ENCODE measurements at regions not wholly inside any gene's neighbourhood (a gene's known extent, or its start where the extent isn't known, plus 50 kb on each side); places are given as distances from the start of the nearest gene placed in this dataset.

DNA sequence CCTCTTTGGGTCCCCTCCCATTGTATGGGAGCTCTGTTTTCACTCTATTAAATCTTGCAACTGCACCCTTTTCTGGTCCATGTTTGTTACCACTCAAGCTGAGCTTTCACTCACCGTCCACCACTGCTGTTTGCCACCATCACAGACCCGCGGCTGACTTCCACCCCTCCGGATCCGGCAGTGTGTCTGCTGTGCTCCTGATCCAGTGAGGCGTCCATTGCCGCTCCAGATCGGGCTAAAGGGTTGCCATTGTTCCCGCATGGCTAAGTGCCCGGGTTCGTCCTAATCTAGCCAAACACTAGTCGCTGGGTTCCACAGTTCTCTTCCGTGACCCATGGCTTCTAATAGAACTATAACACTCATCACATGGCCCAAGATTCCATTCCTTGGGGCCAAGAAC, 157.2 kb downstream of the SEC16B start:
- ChIA-PET CTCF (interaction anchor here (1.0 to 2.0 kb wide), 3 partner anchors 8 to 12 kb away, joined by 3 to 6 read pairs (median 3); no protein-coding TSS in a partner anchor), POLR2A (no interaction called here)
- DNase-seq (ENCODE audit: low read depth): no peak

DNA sequence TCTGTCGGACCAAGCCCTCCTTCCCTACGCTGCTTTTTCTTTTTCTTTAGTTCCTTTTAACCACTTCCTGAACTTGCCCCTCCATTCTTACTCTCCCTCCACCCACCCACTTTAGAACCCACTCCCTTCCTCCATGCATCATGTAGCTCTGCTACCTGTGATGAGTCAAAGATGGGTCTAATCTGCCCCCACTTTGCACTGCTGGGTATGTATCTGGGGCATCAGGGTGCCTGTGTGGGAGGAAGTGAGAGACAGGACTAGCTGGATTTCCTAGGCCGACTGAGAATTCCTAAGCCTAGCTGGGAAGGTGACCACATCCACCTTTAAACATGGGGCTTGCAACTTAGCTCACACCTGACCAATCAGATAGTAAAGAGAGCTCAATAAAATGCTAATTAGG, 157.7 kb downstream of the SEC16B start:
- POLR2A ChIA-PET: no interaction called here
- CTCF ChIA-PET: interaction anchor here (1.0 to 2.0 kb wide), 3 partner anchors 9 to 12 kb away, joined by 3 to 6 read pairs (median 3); no protein-coding TSS in a partner anchor
- no peaks in the 10 kb centered on the region for H3K36me3 ChIP-seq (ENCODE audit: control insufficient read depth, insufficient read depth, low read length)
- no peak for DNase-seq (ENCODE audit: low read depth)
- H3K4me3 ChIP-seq (ENCODE audit: low read depth, low read length): no peak overlapping the region
- no peak for TF ChIP-seq CTCF (IDR thresholded peaks at IDR 0.05; ENCODE audit: insufficient read depth, low read depth, low read length)
- H3K27me3 ChIP-seq (ENCODE audit: control insufficient read depth, insufficient read depth, low read length): peaks cover 1% of the 10 kb centered on the region; the same call in 1 of the 2 replicates

More for the DNA sequence above, 157.2 kb downstream of the SEC16B start:
- Histone ChIP-seq H3K4me3 (ENCODE audit: low read depth, low read length) (no peak overlapping the region), H3K27me3 (ENCODE audit: control insufficient read depth, insufficient read depth, low read length) (peaks cover 1% of the 10 kb centered on the region; the same call in 1 of the 2 replicates), H3K36me3 (ENCODE audit: control insufficient read depth, insufficient read depth, low read length) (no peaks in the 10 kb centered on the region)
- TF ChIP-seq CTCF (IDR thresholded peaks at IDR 0.05; ENCODE audit: insufficient read depth, low read depth, low read length): no peak

GRCh38 chr1:177811429-177811828, 158.4 kb downstream of the SEC16B start:
- Histone ChIP-seq H3K36me3 (ENCODE audit: control insufficient read depth, insufficient read depth, low read length) (no peaks in the 10 kb centered on the region), H3K4me3 (ENCODE audit: low read depth, low read length) (no peak overlapping the region), H3K27me3 (ENCODE audit: control insufficient read depth, insufficient read depth, low read length) (peaks cover 1% of the 10 kb centered on the region; the same call in 1 of the 2 replicates)
- POLR2A ChIA-PET: no interaction called here
- CTCF ChIA-PET: interaction anchor here (1.3 to 2.0 kb wide), 2 partner anchors 9 kb away, joined by 3 to 6 read pairs; no protein-coding TSS in a partner anchor
- DNase-seq (ENCODE audit: low read depth): no peak
- no peak for TF ChIP-seq CTCF (IDR thresholded peaks at IDR 0.05; ENCODE audit: insufficient read depth, low read depth, low read length)

- DNase-seq (ENCODE audit: low read depth): no peak
- no peak for TF ChIP-seq CTCF (IDR thresholded peaks at IDR 0.05; ENCODE audit: insufficient read depth, low read depth, low read length)
- Histone ChIP-seq H3K4me3 (ENCODE audit: low read depth, low read length) (no peak overlapping the region), H3K36me3 (ENCODE audit: control insufficient read depth, insufficient read depth, low read length) (no peaks in the 10 kb centered on the region), H3K27me3 (ENCODE audit: control insufficient read depth, insufficient read depth, low read length) (peaks cover 1% of the 10 kb centered on the region; the same call in 1 of the 2 replicates)
- CTCF ChIA-PET: no interaction called here
- POLR2A ChIA-PET: no interaction called here
Measured at GRCh38 chr1:177809819-177810218, 160.0 kb downstream of the SEC16B start.

- no peak overlapping the region for H3K4me3 ChIP-seq (ENCODE audit: low read depth, low read length)
- CTCF ChIA-PET: interaction anchor here (0.7 to 1.7 kb wide), 5 partner anchors 9 to 111 kb away, joined by 3 to 6 read pairs (median 4); no protein-coding TSS in a partner anchor
- H3K36me3 ChIP-seq (ENCODE audit: control insufficient read depth, insufficient read depth, low read length): no peaks in the 10 kb centered on the region
- DNase-seq (ENCODE audit: low read depth): no peak
- POLR2A ChIA-PET: no interaction called here
- peaks cover 5% of the 10 kb centered on the region; the same call in 1 of the 2 replicates for H3K27me3 ChIP-seq (ENCODE audit: control insufficient read depth, insufficient read depth, low read length)
- no peak for TF ChIP-seq CTCF (IDR thresholded peaks at IDR 0.05; ENCODE audit: insufficient read depth, low read depth, low read length)
Measured at GRCh38 chr1:177802304-177802703, 167.6 kb downstream of the SEC16B start.
